Effector memory CD8-positive, alpha-beta T cell (primary cell): ENCODE measurements at regions not wholly inside any gene's neighbourhood (a gene's known extent, or its start where the extent isn't known, plus 50 kb on each side); places are given as distances from the start of the nearest gene placed in this dataset.
"Not testable (repeated sequence)": the region's sequence is repeated elsewhere in the genome, so short reads cannot be mapped to it uniquely, and the experiment has no call there.

Experiments
- ATAC-seq: fragments of 150-1000 bp; cut with Tn5 transposase; replicated peaks from 2 replicates; pipeline ENCODE4 v1.10.0; 2021; ENCODE audit warnings: mild to moderate bottlenecking, moderate library complexity
- DNase-seq, 3 experiments: peaks; one replicate each; pipeline ENCODE4 v3.0.0; 2021
- H3K27ac Mint-ChIP-seq, 2 donors: one replicate each; pipeline ENCODE4 v1.8.0; 2022; ENCODE audit warnings: mild to moderate bottlenecking in 2 of 2, mixed read lengths in 2 of 2, moderate library complexity in 2 of 2
- H3K27me3 Mint-ChIP-seq, 2 donors: one replicate each; pipeline ENCODE4 v1.8.0; 2022; ENCODE audit warnings: mixed read lengths in 2 of 2
- H3K36me3 Mint-ChIP-seq: one replicate; pipeline ENCODE4 v1.8.0; 2022; ENCODE audit warnings: mild to moderate bottlenecking, moderate library complexity, mixed read lengths; ENCODE audit not compliant: insufficient read depth
- H3K4me1 Mint-ChIP-seq, 2 donors: one replicate each; pipeline ENCODE4 v1.8.0; 2022; ENCODE audit warnings: low read depth in 2 of 2, mixed read lengths in 2 of 2
- H3K4me3 Mint-ChIP-seq, 2 donors: one replicate each; pipeline ENCODE4 v1.8.0; 2022; ENCODE audit warnings: mild to moderate bottlenecking in 2 of 2, mixed read lengths in 2 of 2, moderate library complexity in 2 of 2
- H3K9me3 Mint-ChIP-seq, 2 donors: one replicate each; pipeline ENCODE4 v1.8.0; 2022; ENCODE audit warnings: mixed read lengths in 2 of 2

DNA sequence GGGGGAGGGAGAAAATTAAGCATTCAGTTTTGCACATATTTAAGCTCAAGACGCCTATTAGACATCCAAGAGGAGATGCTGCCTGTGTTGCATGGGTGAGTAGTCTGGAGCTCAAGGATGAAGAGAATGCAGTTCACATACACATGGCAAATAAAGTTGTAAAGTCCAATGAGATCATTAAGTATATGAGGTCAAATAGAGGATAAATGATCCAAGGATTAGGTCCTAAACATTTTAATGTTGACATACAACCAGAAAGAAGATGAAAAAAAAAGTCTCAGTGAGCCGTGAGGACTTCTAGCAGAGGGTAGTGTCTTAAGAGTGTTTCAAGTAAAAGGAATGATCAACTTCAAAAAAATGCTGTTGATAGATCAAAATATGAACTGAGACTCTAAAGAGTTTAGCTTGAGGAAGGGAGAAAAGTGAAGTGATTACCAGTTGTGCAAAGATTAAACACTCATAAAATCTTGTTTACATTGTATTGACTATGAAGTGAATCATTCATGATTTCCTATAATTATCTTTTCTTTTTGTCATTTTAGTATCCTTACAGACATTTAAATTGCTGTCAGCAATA is 251.8 kb downstream of the ZNF608 start:
- H3K36me3 Mint-ChIP-seq, result no peaks in the 10 kb centered on the region
- no peak for ATAC-seq
- H3K27ac Mint-ChIP-seq, result no peak overlapping the region

DNA sequence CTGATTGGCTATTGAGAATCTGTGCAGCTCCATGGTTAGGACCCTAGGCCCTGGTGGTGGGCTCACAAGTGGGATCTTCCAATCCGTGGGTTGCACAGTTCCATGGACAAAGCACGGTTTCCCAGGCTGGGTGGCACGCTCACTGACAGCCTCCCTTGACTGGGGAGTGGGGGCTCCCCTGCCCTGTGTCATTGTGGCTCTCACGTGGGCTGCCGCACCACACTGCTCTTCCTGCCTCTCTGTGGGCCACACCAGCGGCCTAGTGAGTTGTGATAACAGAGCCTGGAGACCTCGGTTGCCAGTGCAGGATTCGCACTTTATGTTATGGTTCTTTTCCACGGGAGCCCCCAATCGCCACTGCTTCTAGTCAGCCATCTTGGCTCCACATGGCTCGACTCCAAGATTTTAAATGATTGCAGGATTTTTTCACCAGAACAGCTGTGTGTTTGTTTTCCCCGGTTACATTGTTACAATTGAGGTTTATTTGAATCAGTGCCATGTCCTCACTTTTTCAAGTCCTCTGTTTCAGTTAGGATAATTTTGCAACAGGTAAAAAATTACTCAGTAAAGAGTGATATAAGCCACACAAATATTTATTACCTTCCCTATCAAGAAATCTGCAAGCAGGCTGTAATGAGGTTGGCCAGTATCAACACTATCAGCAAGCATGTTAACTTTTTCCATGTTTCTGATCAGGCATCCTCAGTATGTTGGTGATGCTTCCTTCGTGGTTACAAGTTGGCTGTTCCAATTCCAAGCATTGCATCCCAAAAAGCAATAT is 253.8 kb downstream of the ZNF608 start:
- H3K36me3 Mint-ChIP-seq, result no peaks in the 10 kb centered on the region
- no peak for ATAC-seq
- no peaks in the 10 kb centered on the region for H3K4me1 Mint-ChIP-seq
- no peak overlapping the region for H3K27ac Mint-ChIP-seq
- H3K4me3 Mint-ChIP-seq, result no peak overlapping the region
- no peaks in the 10 kb centered on the region for H3K27me3 Mint-ChIP-seq
- H3K9me3 Mint-ChIP-seq, result peaks cover 13 to 14% of the 10 kb centered on the region in 2 donors
- DNase-seq, result no peak

More for the DNA sequence above, 251.8 kb downstream of the ZNF608 start:
- H3K4me1 Mint-ChIP-seq, result no peaks in the 10 kb centered on the region
- H3K9me3 Mint-ChIP-seq, result peaks cover 16 to 22% of the 10 kb centered on the region in 2 donors
- no peak for DNase-seq
- no peaks in the 10 kb centered on the region for H3K27me3 Mint-ChIP-seq
- H3K4me3 Mint-ChIP-seq, result no peak overlapping the region

DNA sequence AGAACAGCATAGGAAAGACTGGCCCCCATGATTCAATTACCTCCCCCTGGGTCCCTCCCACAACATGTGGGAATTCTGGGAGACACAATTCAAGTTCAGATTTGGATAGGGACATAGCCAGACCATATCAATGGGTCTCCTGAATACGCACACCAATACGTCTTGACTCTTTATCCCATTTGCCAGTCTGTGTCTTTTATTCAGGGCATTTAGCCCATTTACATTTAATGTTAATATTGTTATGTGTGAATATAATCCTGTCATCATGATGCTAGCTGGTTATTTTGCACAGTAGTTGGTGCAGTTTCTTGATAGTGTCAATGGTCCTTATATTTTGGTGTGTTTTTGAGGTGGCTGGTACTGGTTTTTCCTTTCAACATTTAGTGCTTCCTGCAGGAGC is 256.1 kb downstream of the ZNF608 start:
- H3K36me3 Mint-ChIP-seq, H3K27me3 Mint-ChIP-seq, H3K27ac Mint-ChIP-seq, H3K4me3 Mint-ChIP-seq, H3K4me1 Mint-ChIP-seq, DNase-seq, ATAC-seq: not testable (repeated sequence)
- H3K9me3 Mint-ChIP-seq, result peaks cover 9 to 14% of the 10 kb centered on the region in 2 donors

DNA sequence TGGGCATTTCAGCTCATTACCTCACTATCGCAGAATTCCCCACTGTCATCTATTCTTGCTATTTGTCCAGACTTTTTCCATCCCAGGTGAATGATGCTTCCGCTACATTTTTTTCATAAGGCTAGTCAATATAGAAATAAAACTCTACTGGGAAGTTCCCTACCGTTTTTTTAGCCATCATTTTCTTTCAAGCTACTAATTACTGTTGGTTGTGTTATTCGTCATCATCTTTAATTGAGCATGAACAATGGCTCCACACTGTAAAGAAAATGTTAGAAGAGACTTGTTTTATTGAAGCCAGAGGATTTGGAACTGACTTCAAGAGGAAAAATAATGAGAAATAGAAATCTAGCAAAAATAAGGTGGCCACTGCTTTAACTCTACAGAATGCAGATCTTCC is 265.0 kb downstream of the ZNF608 start:
- DNase-seq (no peak), ATAC-seq (no peak)
- no peak overlapping the region for H3K27ac Mint-ChIP-seq
- H3K36me3 Mint-ChIP-seq, result no peaks in the 10 kb centered on the region
- no peaks in the 10 kb centered on the region for H3K4me1 Mint-ChIP-seq
- H3K27me3 Mint-ChIP-seq, result no peaks in the 10 kb centered on the region
- peaks cover 8 to 9% of the 10 kb centered on the region in 2 donors for H3K9me3 Mint-ChIP-seq
- no peak overlapping the region for H3K4me3 Mint-ChIP-seq

DNA sequence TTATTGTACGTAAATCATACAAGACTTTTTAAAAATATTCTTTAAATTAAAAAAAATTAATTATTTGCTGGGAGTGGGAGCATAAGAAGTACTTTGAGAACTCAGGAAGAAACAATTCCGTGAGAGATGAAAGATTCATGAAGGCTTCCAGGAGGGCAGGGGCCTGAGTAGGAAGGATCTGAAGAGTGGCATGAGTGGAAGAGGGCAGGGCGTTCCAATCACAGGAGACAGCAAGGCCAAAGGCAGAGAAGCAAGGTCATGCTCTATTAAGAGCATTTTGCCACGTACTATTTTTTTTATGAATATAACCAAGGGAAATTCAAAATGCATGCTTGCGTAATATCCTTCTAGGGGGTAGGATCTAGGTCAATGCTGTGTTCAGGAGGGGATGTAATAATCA is 265.5 kb downstream of the ZNF608 start:
- Mint-ChIP-seq H3K36me3 (no peaks in the 10 kb centered on the region), H3K9me3 (peaks cover 8 to 12% of the 10 kb centered on the region in 2 donors), H3K27me3 (no peaks in the 10 kb centered on the region), H3K27ac (no peak overlapping the region), H3K4me3 (no peak overlapping the region), H3K4me1 (no peaks in the 10 kb centered on the region)
- ATAC-seq (no peak), DNase-seq (no peak)

DNA sequence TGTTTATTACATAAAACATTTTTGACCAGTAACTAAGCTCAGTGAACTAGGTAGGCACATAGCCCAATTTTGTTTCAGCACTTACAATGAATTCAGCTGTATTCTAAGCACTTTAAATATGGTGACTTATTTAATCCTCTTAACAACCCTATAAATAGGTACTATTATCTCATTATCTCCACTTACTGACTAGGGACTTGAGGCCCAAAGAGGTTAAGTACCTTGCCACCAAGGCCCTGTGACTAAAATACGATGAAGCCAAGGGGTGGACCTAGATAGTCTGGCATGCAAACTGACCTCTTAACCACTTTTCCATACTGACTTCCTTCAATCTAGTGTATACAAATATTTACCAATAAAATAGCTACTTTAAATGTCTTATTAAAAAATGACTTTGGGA is 266.4 kb downstream of the ZNF608 start:
- H3K36me3 Mint-ChIP-seq, result no peaks in the 10 kb centered on the region
- ATAC-seq (no peak), DNase-seq (no peak)
- H3K4me1 Mint-ChIP-seq, result no peaks in the 10 kb centered on the region
- H3K9me3 Mint-ChIP-seq, result peaks cover 5 to 12% of the 10 kb centered on the region in 2 donors
- no peak overlapping the region for H3K4me3 Mint-ChIP-seq
- no peak overlapping the region for H3K27ac Mint-ChIP-seq
- no peaks in the 10 kb centered on the region for H3K27me3 Mint-ChIP-seq

DNA sequence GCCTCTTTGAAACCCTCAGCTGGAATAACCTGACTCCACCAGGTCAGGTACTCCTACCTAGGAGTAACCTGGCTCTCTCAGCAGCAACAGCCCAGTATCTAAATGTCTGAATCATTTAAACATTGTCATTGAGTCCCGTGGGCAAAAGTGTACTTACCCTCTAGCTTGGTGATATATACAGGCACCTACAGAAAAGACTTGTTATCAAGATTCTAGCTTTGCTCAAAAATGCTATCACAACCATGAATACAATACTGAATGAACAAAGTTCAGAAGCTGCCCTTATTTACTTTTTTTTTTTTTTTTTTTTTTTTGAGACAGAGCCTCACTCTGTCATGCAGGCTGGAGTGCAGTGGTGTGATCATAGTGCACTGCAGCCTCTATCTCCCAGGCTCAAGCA is 268.2 kb downstream of the ZNF608 start:
- Mint-ChIP-seq H3K4me3 (no peak overlapping the region), H3K27me3 (no peaks in the 10 kb centered on the region), H3K4me1 (no peaks in the 10 kb centered on the region), H3K27ac (no peak overlapping the region), H3K9me3 (peaks cover 7 to 8% of the 10 kb centered on the region in 2 donors), H3K36me3 (no peaks in the 10 kb centered on the region)
- no peak for ATAC-seq
- DNase-seq, result no peak

DNA sequence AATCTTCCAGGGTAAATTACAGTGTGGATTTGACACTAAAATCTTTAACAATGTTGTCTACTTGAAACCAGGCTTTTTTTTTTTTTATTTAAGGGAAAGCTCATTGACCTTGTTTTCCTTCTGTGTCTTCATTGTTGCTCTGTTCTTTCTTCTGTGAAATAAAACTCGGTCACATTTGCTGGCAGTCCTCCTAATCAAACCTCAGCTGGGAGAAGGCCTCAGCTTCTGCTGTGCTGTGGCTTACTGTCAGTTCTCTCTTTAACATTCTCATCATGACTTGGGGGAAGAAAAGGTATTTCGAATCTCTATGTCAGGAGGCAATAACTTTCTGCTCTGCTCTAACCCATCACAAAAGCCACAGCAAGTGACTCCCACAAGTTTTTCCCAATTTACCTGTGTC is 268.9 kb downstream of the ZNF608 start:
- no peak overlapping the region for H3K4me3 Mint-ChIP-seq
- no peak for ATAC-seq
- no peak for DNase-seq
- H3K36me3 Mint-ChIP-seq, result no peaks in the 10 kb centered on the region
- no peaks in the 10 kb centered on the region for H3K4me1 Mint-ChIP-seq
- no peak overlapping the region for H3K27ac Mint-ChIP-seq
- H3K9me3 Mint-ChIP-seq, result peaks cover 7 to 9% of the 10 kb centered on the region in 2 donors
- no peaks in the 10 kb centered on the region for H3K27me3 Mint-ChIP-seq

DNA sequence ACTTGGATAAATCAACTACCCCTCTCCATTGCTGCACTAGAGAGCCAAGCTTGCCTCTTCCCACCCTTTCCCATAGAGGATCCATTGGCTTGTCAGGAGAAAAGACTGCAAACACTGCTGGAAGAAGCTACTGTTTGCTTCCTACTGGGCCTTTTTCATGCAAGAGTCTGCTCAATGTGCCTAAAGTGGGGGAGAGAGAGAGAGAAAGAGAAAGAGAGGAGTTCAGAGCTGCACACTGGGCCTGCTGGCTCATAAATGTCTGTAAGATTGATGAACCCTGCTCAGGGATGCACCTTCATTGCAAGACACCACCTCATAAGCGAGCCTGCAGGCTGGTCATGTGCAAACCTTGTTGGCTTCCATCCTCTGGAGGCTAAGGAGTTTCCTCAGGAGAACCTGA is 269.4 kb downstream of the ZNF608 start:
- Mint-ChIP-seq H3K27ac (no peak overlapping the region), H3K4me1 (no peaks in the 10 kb centered on the region), H3K4me3 (no peak overlapping the region), H3K36me3 (no peaks in the 10 kb centered on the region), H3K27me3 (no peaks in the 10 kb centered on the region), H3K9me3 (peaks cover 7 to 9% of the 10 kb centered on the region in 2 donors)
- DNase-seq (no peak), ATAC-seq (no peak)

DNA sequence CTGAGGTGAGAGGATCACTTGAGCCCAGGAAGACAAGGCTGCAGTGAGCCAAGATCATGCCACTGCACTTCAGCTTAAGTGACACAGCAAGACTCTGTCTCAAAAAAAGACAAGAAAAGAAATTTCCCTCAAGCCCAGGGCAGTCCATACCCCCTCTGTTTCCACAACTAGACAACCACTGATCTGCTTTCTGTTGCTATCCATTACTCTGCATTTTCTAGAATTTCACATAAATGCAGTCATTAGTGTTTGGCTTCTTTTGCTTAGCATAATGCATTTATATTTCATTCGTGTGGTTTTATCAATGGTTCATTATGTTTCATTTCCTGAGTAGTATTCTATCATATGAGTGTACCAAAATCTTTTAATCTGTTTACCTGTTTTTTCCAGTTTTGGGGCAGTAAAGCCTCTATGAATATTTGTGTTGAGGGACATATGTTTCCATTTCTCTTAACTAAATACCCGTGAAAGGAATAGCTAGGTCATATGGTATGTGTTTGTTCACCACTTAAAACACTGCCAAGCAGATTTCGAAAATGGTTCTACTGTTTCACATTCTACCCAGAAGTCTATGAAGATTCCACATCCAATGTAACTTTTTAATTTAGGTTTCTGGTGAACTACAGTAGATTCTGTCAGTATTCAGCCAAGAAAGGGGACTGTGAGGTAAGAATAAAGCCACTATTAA is 271.8 kb downstream of the ZNF608 start:
- Mint-ChIP-seq H3K4me1 (no peaks in the 10 kb centered on the region), H3K36me3 (no peaks in the 10 kb centered on the region), H3K4me3 (no peak overlapping the region), H3K27ac (no peak overlapping the region), H3K27me3 (no peaks in the 10 kb centered on the region), H3K9me3 (peaks cover 6 to 7% of the 10 kb centered on the region in 2 donors)
- ATAC-seq (no peak), DNase-seq (no peak)

DNA sequence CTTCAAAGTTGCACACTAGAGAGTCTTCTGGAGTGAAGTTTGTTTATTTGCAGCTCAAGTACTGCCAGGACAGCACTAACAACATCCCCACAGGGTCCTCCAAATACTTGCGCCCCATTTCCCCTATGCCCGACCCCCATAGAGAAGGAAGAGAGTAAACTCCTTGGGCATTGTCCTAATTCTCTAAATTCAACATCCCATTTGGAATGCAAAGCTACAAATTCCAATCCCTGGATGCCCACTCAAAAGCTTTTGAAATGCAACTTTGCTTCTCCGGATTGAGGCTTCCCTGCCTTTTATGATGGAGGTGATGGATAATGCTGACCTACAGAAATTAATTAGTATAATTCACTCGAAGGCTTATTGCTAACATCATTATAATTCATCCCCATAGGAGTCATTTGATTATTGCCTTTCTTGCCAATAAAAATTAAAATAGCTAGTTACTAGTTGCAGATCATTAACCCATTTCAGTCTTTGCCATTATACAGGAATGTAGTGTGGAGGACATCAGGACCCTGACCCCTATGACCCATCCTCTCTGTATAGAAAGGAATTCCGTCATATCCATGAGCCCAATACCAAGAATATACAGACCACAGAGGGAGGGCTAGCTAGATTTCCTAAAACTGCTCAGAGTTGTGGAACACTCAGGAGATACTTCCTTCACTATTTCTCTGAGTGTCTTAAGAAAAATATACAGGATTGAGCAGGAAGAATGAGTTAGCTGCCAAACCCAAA is 277.6 kb downstream of the ZNF608 start:
- no peaks in the 10 kb centered on the region for H3K36me3 Mint-ChIP-seq
- no peak overlapping the region for H3K27ac Mint-ChIP-seq
- no peaks in the 10 kb centered on the region for H3K4me1 Mint-ChIP-seq
- DNase-seq (no peak), ATAC-seq (no peak)
- peaks cover 0 to 7% of the 10 kb centered on the region in 2 donors for H3K9me3 Mint-ChIP-seq
- H3K27me3 Mint-ChIP-seq, result no peaks in the 10 kb centered on the region
- no peak overlapping the region for H3K4me3 Mint-ChIP-seq

DNA sequence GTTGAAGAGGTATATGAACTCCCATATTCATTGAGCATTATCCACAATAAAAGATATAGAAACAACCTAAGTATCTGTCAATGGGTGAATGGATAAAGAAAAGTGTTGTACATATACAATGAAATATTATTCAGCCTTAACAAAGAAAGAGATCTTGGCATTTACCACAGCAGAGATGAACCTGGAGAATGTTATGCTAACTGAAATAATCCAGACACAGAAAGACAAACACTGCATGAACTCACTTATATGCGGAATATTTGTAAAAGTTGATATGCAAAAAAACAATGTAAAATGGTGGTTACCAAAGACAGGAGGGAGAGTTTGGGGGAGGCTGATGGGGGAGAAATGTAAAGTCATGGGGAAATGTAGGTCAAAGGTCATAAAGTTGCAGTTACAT is 278.7 kb downstream of the ZNF608 start:
- DNase-seq (no peak), ATAC-seq (no peak)
- Mint-ChIP-seq H3K9me3 (peaks cover 0 to 4% of the 10 kb centered on the region in 2 donors), H3K27me3 (no peaks in the 10 kb centered on the region), H3K27ac (no peak overlapping the region), H3K4me3 (no peak overlapping the region), H3K4me1 (no peaks in the 10 kb centered on the region), H3K36me3 (no peaks in the 10 kb centered on the region)

DNA sequence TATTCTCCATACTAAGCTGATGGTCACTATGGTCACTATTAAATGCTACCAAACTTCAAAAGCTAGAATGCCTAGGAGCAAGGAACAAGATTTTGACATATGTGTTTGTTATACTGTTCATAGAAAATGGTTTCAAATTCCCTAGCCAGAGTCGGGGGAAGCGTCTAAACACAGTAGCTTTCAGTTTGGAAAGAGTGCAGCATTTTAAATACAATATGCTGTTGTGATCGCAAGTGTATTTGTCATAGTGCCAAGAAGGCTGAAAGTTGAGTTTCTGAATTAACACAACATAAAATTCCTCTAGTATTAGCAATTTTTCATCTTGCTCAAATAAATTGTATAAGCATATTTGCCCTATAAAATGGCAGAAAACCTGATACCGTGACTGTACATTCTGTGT is 280.4 kb downstream of the ZNF608 start:
- Mint-ChIP-seq H3K4me1 (no peaks in the 10 kb centered on the region), H3K27me3 (no peaks in the 10 kb centered on the region), H3K9me3 (peaks cover 0 to 2% of the 10 kb centered on the region in 2 donors), H3K36me3 (no peaks in the 10 kb centered on the region), H3K27ac (no peak overlapping the region), H3K4me3 (no peak overlapping the region)
- ATAC-seq (no peak), DNase-seq (no peak)
